NCI-H1048 (cell line): ENCODE measurements at regions not wholly inside any gene's neighbourhood (a gene's known extent, or its start where the extent isn't known, plus 50 kb on each side); places are given as distances from the start of the nearest gene placed in this dataset.
"Not testable (repeated sequence)": the region's sequence is repeated elsewhere in the genome, so short reads cannot be mapped to it uniquely, and the experiment has no call there.

Source experiments
- DNase-seq: peaks from one replicate; lab custom pipeline; 2025; lab: John Stamatoyannopoulos, UW

DNA sequence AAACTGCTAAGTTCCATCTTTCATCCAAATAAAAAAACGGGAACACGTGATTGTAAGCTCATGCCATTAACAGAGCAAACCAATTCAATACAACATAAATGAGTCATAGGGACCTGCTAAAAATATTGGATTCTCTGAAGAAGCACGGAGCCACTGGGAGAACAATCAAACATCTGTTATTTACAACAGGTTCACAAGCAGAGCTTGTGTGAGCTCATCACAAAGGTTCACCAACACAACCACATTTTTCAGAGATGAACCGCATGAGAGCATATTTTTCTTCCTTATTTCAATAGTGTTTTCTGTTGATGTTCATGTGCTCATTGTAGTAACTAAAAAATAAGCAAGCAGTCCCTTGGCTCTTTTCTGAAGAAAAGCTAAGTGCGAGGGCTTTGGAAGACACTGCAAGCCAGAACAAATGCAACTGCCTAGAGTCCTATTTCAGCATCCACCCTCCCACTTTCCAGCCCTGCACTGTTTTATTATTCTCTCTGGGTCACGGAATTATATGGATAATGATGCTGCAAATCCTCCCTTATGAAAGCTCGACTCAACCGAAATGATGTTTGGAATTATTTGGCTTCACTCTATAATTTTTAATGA is 545.8 kb downstream of the LIG4 start:
- no peak for DNase-seq

DNA sequence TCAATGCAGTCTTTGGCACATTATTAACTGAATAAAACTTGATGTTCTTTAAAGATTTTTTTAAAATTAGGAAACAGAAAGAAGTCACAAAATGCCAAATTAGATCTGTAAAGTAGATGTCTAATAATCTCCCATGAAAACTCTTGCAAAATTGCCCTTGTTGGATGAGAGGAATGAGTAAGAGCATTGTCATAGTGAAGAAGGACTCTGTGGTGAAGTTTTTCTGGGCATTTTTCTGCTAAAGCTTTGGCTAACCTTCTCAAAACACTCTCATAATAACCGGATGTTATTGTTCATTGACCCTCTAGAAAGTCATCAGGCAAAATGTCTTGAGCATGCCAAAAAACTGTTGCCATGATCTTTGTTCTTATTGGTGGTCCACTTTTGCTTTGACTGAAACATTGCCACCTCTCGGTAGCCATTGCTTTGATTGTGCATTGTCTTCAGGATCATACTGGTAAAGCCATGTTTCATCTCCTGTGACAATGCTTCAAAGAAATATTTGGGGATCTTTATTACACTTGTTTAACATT is 549.3 kb downstream of the LIG4 start:
- no peak for DNase-seq

DNA sequence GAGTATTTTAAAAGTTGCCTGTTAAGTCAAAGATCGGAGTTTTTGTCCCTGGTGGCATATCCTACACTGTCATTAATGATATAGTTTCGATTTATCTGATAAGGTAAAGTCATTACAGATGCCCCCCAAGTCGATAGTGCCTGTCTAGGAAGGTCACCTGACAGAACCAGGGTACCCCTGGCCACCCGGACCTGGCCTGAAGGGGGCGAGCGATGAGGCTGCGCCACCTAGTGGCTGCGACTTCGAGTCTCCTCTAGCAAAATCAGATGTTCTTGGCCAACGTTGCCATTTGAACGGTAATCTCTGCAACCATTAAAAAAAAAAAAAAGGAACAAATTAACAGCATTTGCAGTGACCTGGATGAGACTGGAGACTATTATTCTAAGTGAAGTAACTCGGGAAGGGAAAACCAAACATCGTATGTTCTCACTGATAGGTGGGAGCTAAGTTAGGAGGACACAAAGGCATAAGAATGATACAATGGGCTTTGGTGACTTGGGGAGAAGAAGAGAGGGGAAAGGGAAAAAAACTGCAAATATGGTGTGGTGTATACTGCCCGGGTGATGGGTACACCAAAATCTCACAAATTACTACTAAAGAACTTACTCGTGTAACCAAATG is 565.1 kb downstream of the LIG4 start:
- DNase-seq, result no peak

DNA sequence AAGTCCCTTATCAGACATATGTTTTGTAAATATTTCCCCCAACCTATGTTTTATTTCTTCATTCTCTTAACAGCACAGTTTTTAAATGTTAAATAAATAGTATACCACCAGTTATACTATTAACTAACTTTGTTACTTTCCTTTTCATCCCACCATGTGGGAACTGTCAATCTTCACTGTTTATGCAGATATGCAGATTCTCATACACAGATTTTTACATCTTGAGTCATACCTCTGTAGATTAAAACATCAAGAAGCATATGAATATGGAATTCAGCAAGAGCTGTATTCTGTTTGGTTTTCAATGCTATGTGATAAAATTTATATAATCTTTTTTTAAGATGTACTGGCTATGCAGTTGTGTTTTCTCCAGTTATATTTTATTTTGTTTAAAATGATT is 566.3 kb downstream of the LIG4 start:
- no peak for DNase-seq

DNA sequence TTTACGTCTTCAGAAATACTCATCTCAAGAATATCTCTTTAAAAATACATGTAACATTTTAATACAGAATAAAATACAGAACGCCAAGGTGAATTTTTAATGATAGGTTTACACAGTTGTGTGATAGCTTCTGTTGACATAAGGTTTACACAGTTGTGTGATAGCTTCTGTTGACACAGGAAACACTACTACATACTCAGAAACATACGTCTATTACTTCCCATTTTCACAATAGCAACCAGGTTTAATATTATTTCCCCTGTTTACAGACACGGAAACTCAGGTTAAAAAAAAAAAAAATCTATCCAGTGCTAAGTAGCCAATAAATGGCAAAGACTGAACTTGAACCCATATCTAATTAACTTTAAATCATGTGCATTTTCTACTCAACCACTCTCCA is 571.2 kb downstream of the LIG4 start:
- DNase-seq, result no peak

DNA sequence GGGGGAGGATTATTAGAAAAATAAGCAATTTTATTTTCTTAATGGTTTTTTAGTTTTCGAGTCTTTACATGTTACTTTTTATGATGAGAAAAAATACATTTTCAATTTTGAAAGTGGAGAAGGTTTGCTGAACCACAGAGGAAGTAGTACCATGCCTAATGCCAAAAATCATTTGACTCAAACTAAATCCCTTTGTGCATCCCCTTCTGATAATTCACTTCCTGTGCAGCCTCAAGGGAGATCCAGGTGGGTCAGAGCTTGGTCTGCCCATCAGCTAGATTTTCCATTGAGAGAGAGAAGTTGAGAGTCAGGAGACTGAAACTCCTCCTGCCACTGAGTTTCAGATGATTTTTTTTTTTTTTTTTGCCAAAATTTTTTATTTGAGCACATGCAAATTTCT is 571.7 kb downstream of the LIG4 start:
- no peak for DNase-seq

DNA sequence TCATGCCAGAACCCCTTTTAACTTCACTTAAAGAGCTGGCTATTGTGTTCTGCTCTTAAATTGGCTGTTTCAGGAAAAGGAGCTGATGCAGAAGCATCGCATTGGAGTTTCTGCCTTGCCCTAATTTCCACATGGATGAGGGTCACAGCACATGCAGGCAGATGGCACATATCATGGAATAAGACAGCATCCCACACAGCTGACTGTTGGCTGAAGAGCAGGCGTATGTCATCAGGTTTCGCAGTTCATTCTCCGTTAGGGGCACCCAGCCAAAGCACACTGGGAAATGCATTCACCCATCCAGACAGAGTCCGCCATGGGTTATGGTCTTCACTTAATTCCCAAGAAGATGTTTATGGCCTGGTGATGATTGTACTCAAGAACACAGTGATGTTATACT is 572.5 kb downstream of the LIG4 start:
- DNase-seq, result no peak

DNA sequence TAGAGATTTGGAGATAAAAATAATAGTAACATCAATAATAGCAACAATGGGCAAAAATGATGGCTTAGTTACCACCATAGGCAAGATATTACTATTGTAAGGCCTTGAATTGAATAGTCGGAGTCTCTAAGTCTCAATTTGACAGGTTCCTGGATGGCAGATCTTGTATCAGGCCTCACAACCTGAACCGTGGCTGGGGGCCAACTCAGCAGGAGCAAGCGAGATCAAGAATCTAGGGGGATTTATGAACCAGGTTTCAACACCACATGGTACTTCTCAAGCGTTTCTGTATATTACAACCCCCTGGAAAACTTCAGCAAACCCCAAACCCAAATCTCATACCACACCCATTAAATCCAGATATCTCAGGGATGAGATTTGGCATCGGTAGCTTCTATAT is 573.8 kb downstream of the LIG4 start:
- no peak for DNase-seq

DNA sequence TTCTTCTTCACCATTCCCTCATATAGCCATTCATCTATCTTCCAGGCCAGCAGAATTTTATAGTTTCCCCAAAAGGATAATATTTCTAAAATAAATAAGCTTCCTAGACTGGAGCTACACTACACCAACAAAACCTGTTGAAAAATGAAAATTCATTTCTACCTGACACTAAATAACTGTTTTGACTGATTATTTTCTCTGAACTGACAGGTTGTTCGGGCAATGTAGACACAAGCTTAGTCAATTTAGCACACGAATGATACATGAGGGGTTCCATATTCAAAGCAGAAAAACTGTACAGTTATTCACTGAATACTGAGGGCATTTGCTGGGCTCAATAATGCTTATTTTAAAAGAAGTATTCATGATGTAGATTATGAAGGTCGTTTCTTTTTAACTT is 589.7 kb downstream of the LIG4 start:
- DNase-seq, result no peak

DNA sequence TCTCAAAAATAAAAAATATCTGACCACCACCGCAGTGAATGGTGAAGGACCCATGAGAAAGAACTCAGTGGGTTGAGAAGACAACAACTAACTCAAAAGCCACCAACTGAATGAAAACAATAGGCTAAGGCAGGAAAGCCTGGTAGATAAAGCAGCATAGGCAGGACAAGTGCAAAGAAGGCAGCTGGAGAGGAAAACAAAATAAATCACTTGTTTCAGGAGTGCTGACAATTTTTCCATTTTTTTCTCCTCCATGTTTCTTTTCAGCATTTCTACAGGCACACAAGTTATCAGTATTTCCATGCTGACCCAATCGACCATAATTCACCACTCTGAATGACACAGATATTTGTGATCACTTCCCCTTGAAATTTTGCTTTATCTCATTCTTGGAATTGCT is 597.8 kb downstream of the LIG4 start:
- DNase-seq, result no peak

DNA sequence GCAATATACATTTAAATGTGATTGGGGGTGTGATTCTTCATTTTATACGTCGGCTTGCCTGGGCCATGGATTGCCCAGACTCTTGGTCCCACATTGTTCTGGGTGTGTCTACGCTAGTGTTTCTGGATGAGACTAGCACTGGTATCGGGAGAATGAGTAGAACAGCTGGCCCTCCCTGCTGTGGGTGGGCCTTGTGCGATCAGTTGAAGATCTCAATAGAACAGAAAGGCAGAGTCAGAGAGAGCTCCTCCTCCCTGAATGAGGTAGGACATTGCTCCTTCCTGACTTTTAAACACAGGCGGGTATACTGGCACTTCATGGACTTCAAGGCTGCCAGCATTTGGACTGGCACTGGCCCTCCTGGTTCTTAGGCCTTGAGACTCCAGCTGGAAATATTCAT is 603.0 kb downstream of the LIG4 start:
- DNase-seq, result no peak

DNA sequence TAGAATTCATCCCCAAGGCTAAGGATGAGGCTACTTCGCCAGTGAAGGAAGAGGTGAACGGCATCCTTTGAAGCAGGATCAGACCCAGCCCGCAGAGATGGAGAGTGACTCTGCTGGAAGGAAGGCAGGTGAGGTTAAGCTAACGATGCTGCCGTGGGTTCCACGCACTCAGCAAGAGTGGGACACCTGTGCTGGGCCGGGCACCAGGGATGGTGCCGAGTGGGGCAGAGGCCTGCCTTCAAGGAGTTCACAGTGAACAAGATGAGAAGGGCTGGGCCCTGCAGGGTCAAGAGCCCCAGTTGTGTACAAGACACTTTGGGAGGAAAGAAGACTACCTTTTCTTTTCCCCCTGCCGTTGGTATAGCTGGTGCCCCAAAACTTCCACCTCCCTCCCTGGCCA is 606.6 kb downstream of the LIG4 start:
- no peak for DNase-seq

DNA sequence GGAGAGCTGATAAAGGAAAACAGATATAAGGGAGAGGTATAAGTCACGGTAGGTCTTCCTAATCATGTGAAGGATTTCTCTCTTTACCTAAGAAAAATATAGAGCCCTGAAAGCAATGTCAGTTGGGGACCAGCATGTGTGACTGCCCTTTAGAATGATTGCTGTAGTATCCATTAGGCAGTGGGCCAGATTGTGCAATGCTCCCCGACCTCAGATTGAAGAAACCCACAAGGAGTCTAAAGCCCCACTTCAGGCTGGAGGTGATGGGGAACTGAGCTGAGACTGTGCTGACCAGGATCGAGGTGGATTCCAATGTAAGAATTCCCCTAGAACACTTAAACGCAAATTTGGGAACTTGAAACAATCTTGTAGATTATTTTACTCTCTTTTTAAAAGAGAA is 614.4 kb downstream of the LIG4 start:
- DNase-seq, result no peak

DNA sequence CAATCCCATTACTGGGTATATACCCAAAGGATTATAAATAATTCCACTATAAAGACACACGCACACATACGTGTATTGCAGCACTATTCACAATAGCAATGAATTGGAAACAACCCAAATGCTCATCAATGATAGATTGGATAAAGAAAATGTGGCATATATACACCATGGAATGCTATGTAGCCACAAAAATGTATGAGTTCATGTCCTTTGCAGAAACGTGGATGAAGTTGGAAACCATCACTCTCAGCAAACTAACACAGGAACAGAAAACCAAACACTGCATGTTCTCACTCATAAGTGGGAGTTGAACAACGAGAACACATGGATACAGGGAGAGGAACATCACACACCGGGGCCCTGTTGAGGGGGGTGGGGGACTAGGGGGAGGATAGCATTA is 619.0 kb downstream of the LIG4 start:
- not testable (repeated sequence) for DNase-seq

DNA sequence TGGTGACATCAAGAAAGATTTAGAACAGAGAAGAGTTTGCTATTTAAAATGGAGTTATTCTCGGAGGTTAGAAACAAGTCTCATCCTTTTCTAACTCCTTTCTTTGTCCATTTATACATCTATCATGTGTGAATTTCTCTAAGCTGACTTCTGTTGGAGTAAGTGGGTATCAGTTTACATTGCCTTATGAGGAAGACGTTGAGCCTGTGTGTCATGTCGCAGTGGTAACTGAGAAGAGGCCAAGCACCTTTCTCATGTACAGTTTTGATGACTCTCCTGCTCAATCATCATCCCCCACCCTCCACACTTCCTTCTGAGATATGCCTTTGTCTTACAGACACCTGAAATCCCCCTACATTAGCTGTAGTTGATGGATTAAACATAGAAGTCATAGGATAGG is 624.8 kb downstream of the LIG4 start:
- no peak for DNase-seq

DNA sequence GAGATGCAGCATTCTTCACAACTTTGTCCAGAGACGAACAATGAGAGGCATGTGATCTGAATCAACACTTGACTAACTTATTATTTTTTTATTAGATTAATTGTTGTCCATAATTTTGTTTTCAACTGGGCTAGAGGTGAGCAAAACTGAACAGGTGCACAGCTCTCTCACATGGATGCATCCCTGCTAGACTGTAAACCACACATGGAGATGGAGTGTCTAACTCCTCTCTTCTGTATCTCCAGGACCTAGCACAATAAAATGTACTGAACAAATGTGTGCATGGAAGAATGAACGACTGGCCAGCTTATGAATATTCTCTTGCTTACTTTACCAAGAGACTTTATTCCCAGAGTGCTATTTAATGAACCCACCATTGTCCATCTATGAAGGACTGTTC is 627.7 kb downstream of the LIG4 start:
- DNase-seq, result no peak

DNA sequence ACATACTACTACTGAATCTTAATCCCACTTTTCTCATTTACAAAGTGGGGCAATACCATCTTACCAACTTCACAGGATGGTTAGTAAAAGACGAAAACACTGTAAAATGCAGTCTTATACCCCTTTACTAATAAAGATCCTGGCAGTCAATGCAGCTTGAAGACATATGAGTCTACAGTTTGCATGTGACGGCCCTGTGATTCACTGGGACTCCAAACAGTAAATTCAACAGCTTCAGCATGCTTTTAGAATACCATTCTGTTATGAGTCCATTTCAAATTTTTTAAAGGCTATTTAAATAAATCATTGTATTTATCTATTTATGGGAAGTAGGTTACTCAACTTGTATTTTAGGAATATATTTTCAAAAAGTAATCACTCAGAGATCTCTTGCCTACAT is 629.1 kb downstream of the LIG4 start:
- DNase-seq, result no peak

DNA sequence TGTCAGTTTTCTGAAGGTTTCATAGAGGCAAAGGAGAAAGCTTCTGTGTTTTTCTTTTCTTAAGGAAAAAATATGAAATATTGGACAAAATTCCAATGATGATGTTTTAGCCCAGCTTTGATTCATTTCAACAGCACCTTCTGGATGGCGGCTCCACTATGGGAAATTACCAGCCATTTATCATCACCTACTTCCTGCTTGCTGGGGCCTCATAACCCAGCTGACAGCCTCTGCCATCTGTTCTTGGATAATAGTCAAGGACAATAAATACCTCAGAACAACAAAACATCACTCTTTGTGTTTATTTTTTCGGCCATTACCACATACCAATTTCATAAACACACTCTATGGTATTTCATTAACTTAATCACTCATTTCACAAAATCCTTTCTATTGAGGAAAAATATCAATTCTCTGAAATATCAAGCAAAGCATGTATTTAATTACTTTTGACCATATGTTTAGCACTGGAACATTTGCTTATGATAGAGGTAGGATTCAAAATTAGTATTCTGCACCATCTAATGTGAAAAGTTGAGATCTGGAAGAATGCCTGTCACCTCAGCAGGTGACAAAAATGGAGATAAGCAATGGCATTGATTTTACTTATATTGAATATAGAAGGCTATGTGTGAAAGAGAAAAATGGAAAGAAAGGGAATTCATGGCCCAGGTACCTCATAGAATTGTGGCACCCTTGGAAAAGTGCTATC is 629.7 kb downstream of the LIG4 start:
- no peak for DNase-seq

DNA sequence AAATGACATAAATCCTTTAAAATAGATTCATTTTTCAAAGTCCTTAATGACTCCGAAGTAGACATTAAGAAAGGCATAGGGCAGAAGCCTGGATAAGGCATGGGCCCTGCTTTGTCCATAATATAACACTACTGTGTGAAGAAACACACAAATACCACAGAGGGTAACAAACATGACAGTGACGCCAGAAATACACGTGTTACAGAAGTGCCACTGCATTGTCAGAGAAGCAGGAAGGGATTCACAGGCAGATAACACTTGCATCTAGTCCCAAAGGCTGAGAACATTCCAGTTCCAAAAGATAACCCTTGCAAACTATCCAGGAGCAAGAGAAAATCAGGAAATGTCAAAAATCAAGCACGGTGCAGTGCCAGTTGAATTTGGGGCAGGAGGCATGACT is 633.2 kb downstream of the LIG4 start:
- DNase-seq, result no peak

DNA sequence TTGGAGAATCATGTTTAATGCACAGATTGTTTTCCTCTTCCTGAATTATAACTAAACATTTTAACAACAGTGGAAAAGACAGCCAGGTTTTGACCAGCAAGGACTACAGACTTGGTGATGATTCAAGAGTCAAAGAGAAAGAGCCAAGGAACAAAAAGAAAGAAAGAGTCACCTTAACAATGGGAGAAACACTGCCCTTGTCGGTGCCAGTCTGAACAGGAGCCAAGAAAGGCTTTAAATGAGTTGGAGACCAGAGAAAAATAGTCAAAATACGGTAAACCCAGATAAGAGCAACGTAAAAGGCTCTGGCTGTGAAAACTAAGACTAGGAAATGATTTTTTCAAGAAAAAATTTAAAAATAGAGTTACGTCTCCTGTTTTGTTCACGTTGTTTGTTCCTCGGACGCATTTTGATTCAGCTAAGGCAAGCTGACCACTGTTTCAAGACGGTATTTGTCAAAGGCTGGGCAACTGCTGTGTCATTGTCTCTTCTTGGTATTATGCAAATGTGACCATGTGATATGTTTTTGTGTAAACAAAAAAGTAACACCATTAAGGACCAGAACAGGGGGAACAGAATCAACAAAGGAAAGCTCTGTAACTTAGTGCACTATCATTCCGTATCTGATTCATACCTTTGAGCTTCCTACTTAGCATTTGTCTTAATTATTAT is 634.5 kb downstream of the LIG4 start:
- DNase-seq, result no peak

DNA sequence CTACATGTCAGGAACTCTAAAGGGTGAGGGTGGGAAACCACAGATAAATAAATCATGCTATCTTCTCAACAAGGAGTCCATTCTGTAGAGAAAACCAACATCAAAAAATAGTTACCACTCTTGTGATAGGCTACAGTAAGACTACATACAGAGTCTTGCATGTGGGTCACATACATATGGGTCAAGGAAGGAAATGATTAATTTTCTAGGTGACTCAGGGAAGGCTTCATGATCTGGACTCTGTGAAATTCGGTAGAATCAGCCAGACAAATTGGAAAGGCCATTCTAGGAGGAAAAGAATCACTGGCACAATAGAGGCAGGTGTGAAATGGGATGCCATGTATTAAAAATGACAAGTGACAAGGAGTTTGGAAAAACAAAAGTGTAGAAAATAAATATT is 638.9 kb downstream of the LIG4 start:
- no peak for DNase-seq

DNA sequence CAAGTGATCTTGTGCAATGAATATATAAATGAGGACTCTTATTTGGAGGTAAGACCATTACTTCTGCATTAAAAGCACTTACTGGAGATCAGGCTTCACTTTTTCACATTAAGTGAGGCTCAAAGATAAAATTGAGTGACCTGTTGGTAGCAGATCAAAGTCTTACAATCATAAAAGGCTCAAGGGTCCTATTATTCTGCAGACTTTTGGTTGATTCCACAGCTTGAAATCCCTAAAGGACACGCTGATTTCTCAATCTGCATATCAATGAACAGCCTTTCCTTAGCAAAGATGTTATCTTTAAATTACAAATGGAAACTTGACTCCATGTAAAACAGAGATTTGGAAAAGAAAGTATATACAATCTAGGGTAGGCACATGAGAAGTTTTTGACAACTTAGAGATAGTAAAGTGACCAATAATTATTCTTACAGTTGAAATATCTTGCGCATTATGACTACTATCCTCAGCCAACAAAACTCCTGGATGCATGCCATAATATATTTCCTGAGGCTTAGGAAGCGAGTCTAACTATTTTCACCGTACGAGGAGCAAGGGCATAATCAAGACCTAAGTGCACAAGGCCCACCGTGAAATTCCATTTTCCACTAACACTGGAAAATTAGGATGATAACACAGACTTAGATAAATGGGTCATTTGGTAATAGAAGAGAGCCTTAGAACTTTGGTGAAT is 640.7 kb downstream of the LIG4 start:
- no peak for DNase-seq
